ENCODE measurements at regions not wholly inside any gene's neighbourhood (a gene's known extent, or its start where the extent isn't known, plus 50 kb on each side); places are given as distances from the start of the nearest gene placed in this dataset.
"Not testable (repeated sequence)": the region's sequence is repeated elsewhere in the genome, so short reads cannot be mapped to it uniquely, and the experiment has no call there.

- no peak for DNase-seq (ENCODE audit: low read depth)
These were observed 147.6 kb upstream of the HDAC4 start for GRCh38 chr2:239548451-239548871.

GRCh38 chr2:239547140-239547539, 146.3 kb upstream of the HDAC4 start:
- not testable (repeated sequence) for DNase-seq (ENCODE audit: low read depth)

- no peak for DNase-seq (ENCODE audit: low read depth)
These were observed 145.7 kb upstream of the HDAC4 start for GRCh38 chr2:239546541-239546940.

- DNase-seq (ENCODE audit: low read depth), result no peak
These were observed 145.0 kb upstream of the HDAC4 start for GRCh38 chr2:239545741-239546392.

GRCh38 chr2:239544918-239545465, 144.2 kb upstream of the HDAC4 start:
- DNase-seq (ENCODE audit: low read depth), result no peak

GRCh38 chr2:239544143-239544917, 143.5 kb upstream of the HDAC4 start:
- DNase-seq (ENCODE audit: low read depth), result peak; percentile 6

GRCh38 chr2:239543702-239544101, 142.9 kb upstream of the HDAC4 start:
- no peak for DNase-seq (ENCODE audit: low read depth)

- no peak for DNase-seq (ENCODE audit: low read depth)
These were observed 139.4 kb upstream of the HDAC4 start for GRCh38 chr2:239540174-239540573.

GRCh38 chr2:239539776-239540100, 138.9 kb upstream of the HDAC4 start:
- DNase-seq (ENCODE audit: low read depth), result no peak

GRCh38 chr2:239539083-239539775, 138.4 kb upstream of the HDAC4 start:
- no peak for DNase-seq (ENCODE audit: low read depth)

- DNase-seq (ENCODE audit: low read depth), result no peak
These were observed 137.7 kb upstream of the HDAC4 start for GRCh38 chr2:239538357-239539052.

GRCh38 chr2:239537633-239538356, 137.0 kb upstream of the HDAC4 start:
- no peak for DNase-seq (ENCODE audit: low read depth)

GRCh38 chr2:239536186-239536585, 135.4 kb upstream of the HDAC4 start:
- DNase-seq (ENCODE audit: low read depth), result no peak

GRCh38 chr2:239535413-239536144, 134.8 kb upstream of the HDAC4 start:
- DNase-seq (ENCODE audit: low read depth), result no peak

GRCh38 chr2:239534581-239535412, 134.0 kb upstream of the HDAC4 start:
- DNase-seq (ENCODE audit: low read depth), result no peak

GRCh38 chr2:239533569-239534316, 132.9 kb upstream of the HDAC4 start:
- no peak for DNase-seq (ENCODE audit: low read depth)

- DNase-seq (ENCODE audit: low read depth), result no peak
These were observed 132.0 kb upstream of the HDAC4 start for GRCh38 chr2:239532859-239533258.

- DNase-seq (ENCODE audit: low read depth), result no peak
These were observed 131.4 kb upstream of the HDAC4 start for GRCh38 chr2:239532250-239532649.
